ENCODE measurements at regions not wholly inside any gene's neighbourhood (a gene's known extent, or its start where the extent isn't known, plus 50 kb on each side); places are given as distances from the start of the nearest gene placed in this dataset.

DNA sequence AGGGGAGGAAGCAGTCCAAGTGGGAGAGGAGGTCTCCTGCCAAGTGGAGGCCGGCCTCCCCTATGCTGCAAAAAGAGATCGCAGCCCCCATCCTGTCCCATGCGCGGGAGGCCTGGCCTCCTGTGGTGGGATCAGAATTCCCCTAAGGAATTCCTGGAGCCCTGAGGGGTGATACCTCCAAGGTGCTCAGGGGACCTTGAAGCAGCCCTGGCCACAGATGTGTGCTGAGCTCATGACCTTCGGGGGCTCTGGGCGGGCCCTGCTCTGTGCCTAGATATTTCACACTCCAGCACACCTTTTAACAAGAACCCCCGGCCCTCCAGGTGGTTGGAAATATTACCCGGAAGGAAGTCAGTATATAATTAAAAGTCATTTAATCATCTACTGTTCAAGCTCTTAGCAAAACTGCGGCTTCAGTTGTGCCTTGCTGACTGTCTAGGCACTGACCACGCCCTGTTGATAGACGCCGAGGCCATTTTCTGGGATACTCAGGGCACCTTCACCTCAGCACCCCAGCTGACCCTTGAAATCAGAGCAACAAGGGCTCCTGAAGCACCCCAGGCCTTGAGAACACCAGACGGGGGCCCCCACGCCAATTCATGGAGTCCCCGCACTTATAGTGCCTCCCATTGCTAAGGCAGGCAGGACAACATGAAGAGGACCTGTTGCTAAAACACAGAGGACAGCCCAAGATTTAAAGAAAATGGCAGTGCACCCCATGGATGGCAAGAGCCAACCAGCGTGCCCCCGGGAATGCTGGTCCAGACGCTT, 119.1 kb downstream of the NDUFA10 start:
- TF ChIP-seq, protein P1, sequence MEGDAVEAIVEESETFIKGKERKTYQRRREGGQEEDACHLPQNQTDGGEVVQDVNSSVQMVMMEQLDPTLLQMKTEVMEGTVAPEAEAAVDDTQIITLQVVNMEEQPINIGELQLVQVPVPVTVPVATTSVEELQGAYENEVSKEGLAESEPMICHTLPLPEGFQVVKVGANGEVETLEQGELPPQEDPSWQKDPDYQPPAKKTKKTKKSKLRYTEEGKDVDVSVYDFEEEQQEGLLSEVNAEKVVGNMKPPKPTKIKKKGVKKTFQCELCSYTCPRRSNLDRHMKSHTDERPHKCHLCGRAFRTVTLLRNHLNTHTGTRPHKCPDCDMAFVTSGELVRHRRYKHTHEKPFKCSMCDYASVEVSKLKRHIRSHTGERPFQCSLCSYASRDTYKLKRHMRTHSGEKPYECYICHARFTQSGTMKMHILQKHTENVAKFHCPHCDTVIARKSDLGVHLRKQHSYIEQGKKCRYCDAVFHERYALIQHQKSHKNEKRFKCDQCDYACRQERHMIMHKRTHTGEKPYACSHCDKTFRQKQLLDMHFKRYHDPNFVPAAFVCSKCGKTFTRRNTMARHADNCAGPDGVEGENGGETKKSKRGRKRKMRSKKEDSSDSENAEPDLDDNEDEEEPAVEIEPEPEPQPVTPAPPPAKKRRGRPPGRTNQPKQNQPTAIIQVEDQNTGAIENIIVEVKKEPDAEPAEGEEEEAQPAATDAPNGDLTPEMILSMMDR (IDR thresholded peaks at IDR 0.05) = no peak
- no peak for TF ChIP-seq EZH2 (IDR thresholded peaks at IDR 0.05)
- no peak for TF ChIP-seq EZH2phosphoT487 (IDR thresholded peaks at IDR 0.05)
- Histone ChIP-seq H3K4me1 (peaks cover 7% of the 10 kb centered on the region), H3K79me2 (ENCODE audit: low read depth) (no peaks in the 10 kb centered on the region), H2AFZ (replicated peaks) (no peak overlapping the region), H3K9ac (no peak overlapping the region), H4K20me1 (ENCODE audit: low read depth) (no peaks in the 10 kb centered on the region), H3K27ac (no peak overlapping the region), H3K9me3 (ENCODE audit: low read depth) (no peaks in the 10 kb centered on the region), H3F3A (ENCODE audit: low read depth) (no peaks in the 10 kb centered on the region), H3K36me3 (no peaks in the 10 kb centered on the region), H3K4me3 (no peak overlapping the region), H3K4me2 (no peak overlapping the region), H3K27me3 (no peaks in the 10 kb centered on the region)
- Mint-ChIP-seq H3K27me3 (ENCODE audit: insufficient read depth, low read depth) (no peaks in the 10 kb centered on the region), H3K36me3 (no peaks in the 10 kb centered on the region), H3K4me3 (no peak overlapping the region), H3K27ac (no peak overlapping the region), H3K4me1 (no peaks in the 10 kb centered on the region), H3K9me3 (peaks cover 6% of the 10 kb centered on the region)
- no peak for DNase-seq (ENCODE audit: low spot score)

GRCh38 chr2:239905306-239905705, 119.8 kb downstream of the NDUFA10 start:
- no peaks in the 10 kb centered on the region for H3K79me2 ChIP-seq (ENCODE audit: low read depth)
- no peak overlapping the region for H2AFZ ChIP-seq (replicated peaks)
- Mint-ChIP-seq H3K9me3 (peaks cover 6% of the 10 kb centered on the region), H3K27me3 (ENCODE audit: insufficient read depth, low read depth) (no peaks in the 10 kb centered on the region), H3K27ac (no peak overlapping the region), H3K36me3 (no peaks in the 10 kb centered on the region), H3K4me3 (no peak overlapping the region), H3K4me1 (no peaks in the 10 kb centered on the region)
- H3K27ac ChIP-seq = no peak overlapping the region
- H3K4me3 ChIP-seq = no peak overlapping the region
- H3K4me2 ChIP-seq = no peak overlapping the region
- no peaks in the 10 kb centered on the region for H3F3A ChIP-seq (ENCODE audit: low read depth)
- H3K27me3 ChIP-seq = no peaks in the 10 kb centered on the region
- H3K9ac ChIP-seq = no peak overlapping the region
- no peaks in the 10 kb centered on the region for H3K9me3 ChIP-seq (ENCODE audit: low read depth)
- no peaks in the 10 kb centered on the region for H4K20me1 ChIP-seq (ENCODE audit: low read depth)
- peaks cover 7% of the 10 kb centered on the region for H3K4me1 ChIP-seq
- H3K36me3 ChIP-seq = no peaks in the 10 kb centered on the region
- no peak for DNase-seq (ENCODE audit: low spot score)
- TF ChIP-seq EZH2 (IDR thresholded peaks at IDR 0.05) = no peak
- TF ChIP-seq, protein P1 (IDR thresholded peaks at IDR 0.05) = no peak
- no peak for TF ChIP-seq EZH2phosphoT487 (IDR thresholded peaks at IDR 0.05)

- Histone ChIP-seq H3K4me1 (peaks cover 7% of the 10 kb centered on the region), H2AFZ (replicated peaks) (no peak overlapping the region), H3K4me3 (no peak overlapping the region), H3K9me3 (ENCODE audit: low read depth) (no peaks in the 10 kb centered on the region), H3K9ac (no peak overlapping the region), H3K36me3 (no peaks in the 10 kb centered on the region), H3K79me2 (ENCODE audit: low read depth) (no peaks in the 10 kb centered on the region), H3K27me3 (no peaks in the 10 kb centered on the region), H3F3A (ENCODE audit: low read depth) (no peaks in the 10 kb centered on the region), H3K27ac (no peak overlapping the region), H3K4me2 (no peak overlapping the region), H4K20me1 (ENCODE audit: low read depth) (no peaks in the 10 kb centered on the region)
- TF ChIP-seq, protein P1 (IDR thresholded peaks at IDR 0.05) = no peak
- TF ChIP-seq EZH2 (IDR thresholded peaks at IDR 0.05) (no peak), EZH2phosphoT487 (IDR thresholded peaks at IDR 0.05) (no peak)
- Mint-ChIP-seq H3K4me3 (no peak overlapping the region), H3K27me3 (ENCODE audit: insufficient read depth, low read depth) (no peaks in the 10 kb centered on the region), H3K9me3 (peaks cover 6% of the 10 kb centered on the region), H3K36me3 (no peaks in the 10 kb centered on the region), H3K27ac (no peak overlapping the region), H3K4me1 (no peaks in the 10 kb centered on the region)
- DNase-seq (ENCODE audit: low spot score) = no peak
Observed at GRCh38 chr2:239904496-239904895, 120.6 kb downstream of the NDUFA10 start.

All from neural progenitor cell (in vitro differentiated cells).